C4-2B (cell line): ENCODE measurements at regions not wholly inside any gene's neighbourhood (a gene's known extent, or its start where the extent isn't known, plus 50 kb on each side); places are given as distances from the start of the nearest gene placed in this dataset.

ENCODE experiments used
- ZFX ChIP-seq: fragments of 450-650 bp; IDR thresholded peaks from 2 replicates; pipeline ENCODE4 v1.6.1; 2017
- TF ChIP-seq, protein P1 (sequence below): fragments of 450-650 bp; conservative IDR thresholded peaks from 2 replicates; pipeline ENCODE4 v1.5.1; 2017; ENCODE audit warnings: mild to moderate bottlenecking

- TF ChIP-seq, protein P1, sequence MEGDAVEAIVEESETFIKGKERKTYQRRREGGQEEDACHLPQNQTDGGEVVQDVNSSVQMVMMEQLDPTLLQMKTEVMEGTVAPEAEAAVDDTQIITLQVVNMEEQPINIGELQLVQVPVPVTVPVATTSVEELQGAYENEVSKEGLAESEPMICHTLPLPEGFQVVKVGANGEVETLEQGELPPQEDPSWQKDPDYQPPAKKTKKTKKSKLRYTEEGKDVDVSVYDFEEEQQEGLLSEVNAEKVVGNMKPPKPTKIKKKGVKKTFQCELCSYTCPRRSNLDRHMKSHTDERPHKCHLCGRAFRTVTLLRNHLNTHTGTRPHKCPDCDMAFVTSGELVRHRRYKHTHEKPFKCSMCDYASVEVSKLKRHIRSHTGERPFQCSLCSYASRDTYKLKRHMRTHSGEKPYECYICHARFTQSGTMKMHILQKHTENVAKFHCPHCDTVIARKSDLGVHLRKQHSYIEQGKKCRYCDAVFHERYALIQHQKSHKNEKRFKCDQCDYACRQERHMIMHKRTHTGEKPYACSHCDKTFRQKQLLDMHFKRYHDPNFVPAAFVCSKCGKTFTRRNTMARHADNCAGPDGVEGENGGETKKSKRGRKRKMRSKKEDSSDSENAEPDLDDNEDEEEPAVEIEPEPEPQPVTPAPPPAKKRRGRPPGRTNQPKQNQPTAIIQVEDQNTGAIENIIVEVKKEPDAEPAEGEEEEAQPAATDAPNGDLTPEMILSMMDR: no peak
- no peak for TF ChIP-seq ZFX
Observed at GRCh38 chr12:74816398-74817175, 279.0 kb downstream of the ATXN7L3B start.
